Liver (tissue), 8 donors: ENCODE measurements at regions not wholly inside any gene's neighbourhood (a gene's known extent, or its start where the extent isn't known, plus 50 kb on each side); places are given as distances from the start of the nearest gene placed in this dataset.

Experiments used
- DNase-seq: peaks from one replicate; pipeline ENCODE4 v3.0.0-alpha.2; 2017; ENCODE audit warnings: low spot score
- H3K27ac ChIP-seq, 2 donors: one replicate each; pipeline ENCODE4 v1.7.0; 2013; ENCODE audit warnings: inconsistent platforms in 2 of 2, low read length in 2 of 2, control low read depth in 1 of 2, low read depth in 1 of 2, mild to moderate bottlenecking in 1 of 2
- H3K27me3 ChIP-seq, 4 donors: one replicate each; pipeline versions ENCODE4 v1.6.1 to v1.7.0; 2013; ENCODE audit warnings: low read length in 3 of 4, inconsistent platforms in 1 of 4, mild to moderate bottlenecking in 1 of 4, moderate library complexity in 1 of 4; ENCODE audit not compliant: control insufficient read depth in 4 of 4, insufficient read depth in 4 of 4
- H3K36me3 ChIP-seq, 4 donors: one replicate each; pipeline versions ENCODE4 v1.6.1 to v1.7.0; 2013; ENCODE audit warnings: low read length in 3 of 4, mild to moderate bottlenecking in 3 of 4, low read depth in 1 of 4, moderate library complexity in 1 of 4; ENCODE audit not compliant: control insufficient read depth in 4 of 4, insufficient read depth in 3 of 4
- H3K4me1 ChIP-seq, 4 donors: one replicate each; pipeline versions ENCODE4 v1.6.1 to v1.7.0; 2013; ENCODE audit warnings: low read length in 3 of 4, mild to moderate bottlenecking in 3 of 4, moderate library complexity in 1 of 4; ENCODE audit not compliant: control insufficient read depth in 4 of 4, insufficient read depth in 4 of 4
- H3K4me3 ChIP-seq, 3 donors: one replicate each; pipeline versions ENCODE4 v1.6.1 to v1.7.0; 2013; ENCODE audit warnings: low read length in 3 of 3, control low read depth in 1 of 3, low read depth in 1 of 3, mild to moderate bottlenecking in 1 of 3
- H3K9ac ChIP-seq, 2 donors: one replicate each; pipeline ENCODE4 v1.7.0; 2013; ENCODE audit warnings: low read length in 2 of 2, mild to moderate bottlenecking in 2 of 2, moderate library complexity in 2 of 2, control low read depth in 1 of 2, low read depth in 1 of 2
- H3K9me3 ChIP-seq, 4 donors: one replicate each; pipeline versions ENCODE4 v1.6.1 to v1.7.0; 2013; ENCODE audit warnings: low read length in 3 of 4; ENCODE audit not compliant: control insufficient read depth in 4 of 4
- FOXA1 ChIP-seq: IDR thresholded peaks from 2 replicates; pipeline ENCODE4 v1.6.1; 2016; ENCODE audit warnings: antibody characterized with exemption
- FOXA2 ChIP-seq: IDR thresholded peaks from 2 replicates; pipeline ENCODE4 v1.6.1; 2016; ENCODE audit warnings: antibody characterized with exemption
- GABPA ChIP-seq, 2 donors: IDR thresholded peaks in 1 of 2; conservative IDR thresholded peaks in 1 of 2; 2 replicates each; pipeline ENCODE4 v1.6.1; 2016; ENCODE audit warnings: antibody characterized with exemption in 2 of 2, mild to moderate bottlenecking in 1 of 2, moderate library complexity in 1 of 2
- HNF4A ChIP-seq, 2 donors: conservative IDR thresholded peaks; 2 replicates each; pipeline ENCODE4 v1.6.1; 2016; ENCODE audit warnings: antibody characterized with exemption in 2 of 2, mild to moderate bottlenecking in 2 of 2
- HNF4G ChIP-seq: IDR thresholded peaks from 2 replicates; pipeline ENCODE4 v1.6.1; 2016; ENCODE audit warnings: antibody characterized with exemption
- JUND ChIP-seq, 2 donors: IDR thresholded peaks; 2 replicates each; pipeline ENCODE4 v1.6.1; 2016; ENCODE audit warnings: antibody characterized with exemption in 2 of 2
- NR2F2 ChIP-seq: IDR thresholded peaks from 2 replicates; pipeline ENCODE4 v1.6.1; 2016; ENCODE audit warnings: antibody characterized with exemption
- RAD21 ChIP-seq, 2 donors: IDR thresholded peaks; 2 replicates each; pipeline ENCODE4 v1.6.1; 2016; ENCODE audit warnings: antibody characterized with exemption in 2 of 2, mild to moderate bottlenecking in 2 of 2
- RXRA ChIP-seq, 2 donors: IDR thresholded peaks; 2 replicates each; pipeline ENCODE4 v1.6.1; 2017 to 2018; ENCODE audit warnings: antibody characterized with exemption in 2 of 2, mild to moderate bottlenecking in 1 of 2
- SP1 ChIP-seq: IDR thresholded peaks from 2 replicates; pipeline ENCODE4 v1.6.1; 2018; ENCODE audit warnings: antibody characterized with exemption, mild to moderate bottlenecking
- TAF1 ChIP-seq: conservative IDR thresholded peaks from 2 replicates; pipeline ENCODE4 v1.6.1; 2016; ENCODE audit warnings: antibody characterized with exemption, mild to moderate bottlenecking
- YY1 ChIP-seq: IDR thresholded peaks from 2 replicates; pipeline ENCODE4 v1.6.1; 2016; ENCODE audit warnings: antibody characterized with exemption, mild to moderate bottlenecking
- WGBS: extraction: QIAGEN DNeasy Blood & Tissue Kit; methylation state at CpG from one replicate; pipeline ENCODE4 v1.1.7; 2013; 5-methylcytosine and 5-hydroxymethylcytosine counted together
- TF ChIP-seq, protein P1 (sequence below): IDR thresholded peaks from 2 replicates; pipeline ENCODE4 v1.6.1; 2016; ENCODE audit warnings: antibody characterized with exemption
- TF ChIP-seq, protein P2 (sequence below): fragments of 150-350 bp; IDR thresholded peaks from 2 replicates; pipeline ENCODE4 v1.5.1; 2017; ENCODE audit warnings: improper control_type of control experiment, low read depth, low read length; ENCODE audit not compliant: missing input control
- TF ChIP-seq, protein P3 (sequence below): IDR thresholded peaks from 2 replicates; pipeline ENCODE4 v1.6.1; 2016; ENCODE audit warnings: antibody characterized with exemption, mild to moderate bottlenecking
- TF ChIP-seq, protein P4 (sequence below): IDR thresholded peaks from 2 replicates; pipeline ENCODE4 v1.6.1; 2016; ENCODE audit warnings: antibody characterized with exemption
- donor health status: healthy.
- donor health status: healthy.
- donor health status: healthy.
- donor health status: healthy.
- donor health status: healthy.

GRCh38 chr5:87948486-87948885 is 320.2 kb downstream of the TMEM161B start:
- Histone ChIP-seq H3K9ac (no peak overlapping the region), H3K9me3 (no peaks in the 10 kb centered on the region), H3K4me1 (no peaks in the 10 kb centered on the region), H3K4me3 (no peak overlapping the region), H3K36me3 (no peaks in the 10 kb centered on the region), H3K27ac (no peak overlapping the region), H3K27me3 (no peaks in the 10 kb centered on the region)
- WGBS, result 84% methylated on average over 2 of the region's 2 CpGs
- no peak for DNase-seq
- TF ChIP-seq FOXA2 (no peak), NR2F2 (no peak), RXRA (IDR thresholded peaks at IDR 0.05) (no peak), GABPA (IDR thresholded peaks at IDR 0.05 in 1 of 2, conservative IDR thresholded peaks at IDR 0.05 in 1 of 2) (no peak), HNF4G (no peak)
- TF ChIP-seq, protein P1, sequence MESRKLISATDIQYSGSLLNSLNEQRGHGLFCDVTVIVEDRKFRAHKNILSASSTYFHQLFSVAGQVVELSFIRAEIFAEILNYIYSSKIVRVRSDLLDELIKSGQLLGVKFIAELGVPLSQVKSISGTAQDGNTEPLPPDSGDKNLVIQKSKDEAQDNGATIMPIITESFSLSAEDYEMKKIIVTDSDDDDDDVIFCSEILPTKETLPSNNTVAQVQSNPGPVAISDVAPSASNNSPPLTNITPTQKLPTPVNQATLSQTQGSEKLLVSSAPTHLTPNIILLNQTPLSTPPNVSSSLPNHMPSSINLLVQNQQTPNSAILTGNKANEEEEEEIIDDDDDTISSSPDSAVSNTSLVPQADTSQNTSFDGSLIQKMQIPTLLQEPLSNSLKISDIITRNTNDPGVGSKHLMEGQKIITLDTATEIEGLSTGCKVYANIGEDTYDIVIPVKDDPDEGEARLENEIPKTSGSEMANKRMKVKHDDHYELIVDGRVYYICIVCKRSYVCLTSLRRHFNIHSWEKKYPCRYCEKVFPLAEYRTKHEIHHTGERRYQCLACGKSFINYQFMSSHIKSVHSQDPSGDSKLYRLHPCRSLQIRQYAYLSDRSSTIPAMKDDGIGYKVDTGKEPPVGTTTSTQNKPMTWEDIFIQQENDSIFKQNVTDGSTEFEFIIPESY, result no peak
- TF ChIP-seq, protein P2, sequence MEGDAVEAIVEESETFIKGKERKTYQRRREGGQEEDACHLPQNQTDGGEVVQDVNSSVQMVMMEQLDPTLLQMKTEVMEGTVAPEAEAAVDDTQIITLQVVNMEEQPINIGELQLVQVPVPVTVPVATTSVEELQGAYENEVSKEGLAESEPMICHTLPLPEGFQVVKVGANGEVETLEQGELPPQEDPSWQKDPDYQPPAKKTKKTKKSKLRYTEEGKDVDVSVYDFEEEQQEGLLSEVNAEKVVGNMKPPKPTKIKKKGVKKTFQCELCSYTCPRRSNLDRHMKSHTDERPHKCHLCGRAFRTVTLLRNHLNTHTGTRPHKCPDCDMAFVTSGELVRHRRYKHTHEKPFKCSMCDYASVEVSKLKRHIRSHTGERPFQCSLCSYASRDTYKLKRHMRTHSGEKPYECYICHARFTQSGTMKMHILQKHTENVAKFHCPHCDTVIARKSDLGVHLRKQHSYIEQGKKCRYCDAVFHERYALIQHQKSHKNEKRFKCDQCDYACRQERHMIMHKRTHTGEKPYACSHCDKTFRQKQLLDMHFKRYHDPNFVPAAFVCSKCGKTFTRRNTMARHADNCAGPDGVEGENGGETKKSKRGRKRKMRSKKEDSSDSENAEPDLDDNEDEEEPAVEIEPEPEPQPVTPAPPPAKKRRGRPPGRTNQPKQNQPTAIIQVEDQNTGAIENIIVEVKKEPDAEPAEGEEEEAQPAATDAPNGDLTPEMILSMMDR, result no peak
- TF ChIP-seq, protein P3, sequence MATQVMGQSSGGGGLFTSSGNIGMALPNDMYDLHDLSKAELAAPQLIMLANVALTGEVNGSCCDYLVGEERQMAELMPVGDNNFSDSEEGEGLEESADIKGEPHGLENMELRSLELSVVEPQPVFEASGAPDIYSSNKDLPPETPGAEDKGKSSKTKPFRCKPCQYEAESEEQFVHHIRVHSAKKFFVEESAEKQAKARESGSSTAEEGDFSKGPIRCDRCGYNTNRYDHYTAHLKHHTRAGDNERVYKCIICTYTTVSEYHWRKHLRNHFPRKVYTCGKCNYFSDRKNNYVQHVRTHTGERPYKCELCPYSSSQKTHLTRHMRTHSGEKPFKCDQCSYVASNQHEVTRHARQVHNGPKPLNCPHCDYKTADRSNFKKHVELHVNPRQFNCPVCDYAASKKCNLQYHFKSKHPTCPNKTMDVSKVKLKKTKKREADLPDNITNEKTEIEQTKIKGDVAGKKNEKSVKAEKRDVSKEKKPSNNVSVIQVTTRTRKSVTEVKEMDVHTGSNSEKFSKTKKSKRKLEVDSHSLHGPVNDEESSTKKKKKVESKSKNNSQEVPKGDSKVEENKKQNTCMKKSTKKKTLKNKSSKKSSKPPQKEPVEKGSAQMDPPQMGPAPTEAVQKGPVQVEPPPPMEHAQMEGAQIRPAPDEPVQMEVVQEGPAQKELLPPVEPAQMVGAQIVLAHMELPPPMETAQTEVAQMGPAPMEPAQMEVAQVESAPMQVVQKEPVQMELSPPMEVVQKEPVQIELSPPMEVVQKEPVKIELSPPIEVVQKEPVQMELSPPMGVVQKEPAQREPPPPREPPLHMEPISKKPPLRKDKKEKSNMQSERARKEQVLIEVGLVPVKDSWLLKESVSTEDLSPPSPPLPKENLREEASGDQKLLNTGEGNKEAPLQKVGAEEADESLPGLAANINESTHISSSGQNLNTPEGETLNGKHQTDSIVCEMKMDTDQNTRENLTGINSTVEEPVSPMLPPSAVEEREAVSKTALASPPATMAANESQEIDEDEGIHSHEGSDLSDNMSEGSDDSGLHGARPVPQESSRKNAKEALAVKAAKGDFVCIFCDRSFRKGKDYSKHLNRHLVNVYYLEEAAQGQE, result no peak

DNA sequence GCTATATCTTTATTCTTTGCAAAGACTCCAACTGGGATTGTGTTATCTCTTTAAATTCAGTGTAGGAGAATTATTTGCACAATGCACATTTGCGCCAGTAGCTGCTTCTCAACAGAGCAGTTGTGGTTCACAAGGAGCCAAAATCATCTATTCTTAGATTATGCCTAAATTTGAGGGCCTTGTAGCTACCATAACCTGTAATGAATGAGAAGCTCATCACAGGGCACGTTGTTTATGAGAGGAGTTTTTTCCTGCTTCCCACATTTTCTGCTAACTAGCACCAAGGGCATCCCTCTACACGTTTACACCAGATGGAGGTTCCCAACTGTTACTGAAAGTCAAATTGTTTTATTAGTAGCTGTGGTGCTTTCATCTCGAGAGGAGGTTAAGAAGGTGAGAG is 322.4 kb downstream of the TMEM161B start:
- DNase-seq, result no peak
- no peaks in the 10 kb centered on the region for H3K9me3 ChIP-seq
- TF ChIP-seq YY1 (no peak), RAD21 (IDR thresholded peaks at IDR 0.05) (no peak), SP1 (no peak), GABPA (IDR thresholded peaks at IDR 0.05 in 1 of 2, conservative IDR thresholded peaks at IDR 0.05 in 1 of 2) (no peak), FOXA1 (no peak), HNF4A (conservative IDR thresholded peaks at IDR 0.05) (no peak), RXRA (IDR thresholded peaks at IDR 0.05) (no peak), FOXA2 (no peak), TAF1 (no peak), JUND (IDR thresholded peaks at IDR 0.05) (no peak)
- TF ChIP-seq, protein P1, result no peak
- TF ChIP-seq, protein P2, result no peak
- TF ChIP-seq, protein P4, sequence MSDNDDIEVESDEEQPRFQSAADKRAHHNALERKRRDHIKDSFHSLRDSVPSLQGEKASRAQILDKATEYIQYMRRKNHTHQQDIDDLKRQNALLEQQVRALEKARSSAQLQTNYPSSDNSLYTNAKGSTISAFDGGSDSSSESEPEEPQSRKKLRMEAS, result no peak
- H3K9ac ChIP-seq, result no peak overlapping the region
- H3K27me3 ChIP-seq, result no peaks in the 10 kb centered on the region
- WGBS, result 67% methylated on average over 4 of the region's 4 CpGs
- H3K4me3 ChIP-seq, result no peak overlapping the region
- no peak overlapping the region for H3K27ac ChIP-seq
- H3K36me3 ChIP-seq, result no peaks in the 10 kb centered on the region
- no peaks in the 10 kb centered on the region for H3K4me1 ChIP-seq
